Putamen (tissue), 1 donor: ENCODE measurements at regions not wholly inside any gene's neighbourhood (a gene's known extent, or its start where the extent isn't known, plus 50 kb on each side); places are given as distances from the start of the nearest gene placed in this dataset.

ENCODE experiments used
- DNase-seq: peaks from one replicate; pipeline ENCODE4 v3.0.0-alpha.2; 2016; ENCODE audit warnings: low spot score

GRCh38 chr15:77753281-77753873 lies 120.7 kb upstream of the LINGO1 start:
- peak; percentile 7 for DNase-seq

GRCh38 chr15:77749998-77750540 lies 117.4 kb upstream of the LINGO1 start:
- no peak for DNase-seq

DNA sequence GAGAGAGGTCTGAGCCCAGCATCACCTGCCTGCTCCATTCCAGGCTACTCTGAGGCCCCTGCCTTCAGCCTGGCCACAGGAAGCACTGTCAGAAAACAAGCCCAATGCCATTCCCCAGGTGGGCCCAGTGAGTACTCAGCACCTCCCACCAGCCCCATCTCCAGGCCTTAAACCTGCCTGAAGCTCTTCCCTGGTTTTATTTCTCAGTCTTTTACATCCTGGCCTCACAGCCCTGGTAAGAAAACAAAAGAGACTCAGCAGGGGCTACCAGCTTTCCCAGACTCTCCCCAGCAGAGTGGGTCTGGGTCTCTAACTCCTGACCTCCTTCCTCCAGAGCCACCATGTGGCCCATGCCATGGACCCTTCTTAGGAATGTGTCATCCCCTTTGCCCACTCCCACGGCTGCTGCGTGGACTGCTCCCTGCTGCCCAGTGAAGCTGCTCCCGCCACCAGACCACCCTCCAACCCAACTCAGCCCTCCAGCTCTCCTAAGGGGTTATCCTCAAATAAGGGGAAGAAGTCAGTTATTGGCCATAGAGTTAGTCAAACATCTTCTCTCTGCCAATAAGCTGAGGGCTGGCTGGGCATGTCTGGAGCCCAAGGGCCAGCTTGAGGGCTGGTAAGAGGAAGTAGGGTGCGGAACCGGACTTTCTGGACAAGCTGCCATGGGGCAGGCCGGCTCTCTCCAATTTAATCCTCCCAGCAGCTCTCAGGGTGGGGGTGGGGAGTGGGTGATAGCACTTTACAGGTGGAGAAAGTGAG lies 116.7 kb upstream of the LINGO1 start:
- DNase-seq = no peak

DNA sequence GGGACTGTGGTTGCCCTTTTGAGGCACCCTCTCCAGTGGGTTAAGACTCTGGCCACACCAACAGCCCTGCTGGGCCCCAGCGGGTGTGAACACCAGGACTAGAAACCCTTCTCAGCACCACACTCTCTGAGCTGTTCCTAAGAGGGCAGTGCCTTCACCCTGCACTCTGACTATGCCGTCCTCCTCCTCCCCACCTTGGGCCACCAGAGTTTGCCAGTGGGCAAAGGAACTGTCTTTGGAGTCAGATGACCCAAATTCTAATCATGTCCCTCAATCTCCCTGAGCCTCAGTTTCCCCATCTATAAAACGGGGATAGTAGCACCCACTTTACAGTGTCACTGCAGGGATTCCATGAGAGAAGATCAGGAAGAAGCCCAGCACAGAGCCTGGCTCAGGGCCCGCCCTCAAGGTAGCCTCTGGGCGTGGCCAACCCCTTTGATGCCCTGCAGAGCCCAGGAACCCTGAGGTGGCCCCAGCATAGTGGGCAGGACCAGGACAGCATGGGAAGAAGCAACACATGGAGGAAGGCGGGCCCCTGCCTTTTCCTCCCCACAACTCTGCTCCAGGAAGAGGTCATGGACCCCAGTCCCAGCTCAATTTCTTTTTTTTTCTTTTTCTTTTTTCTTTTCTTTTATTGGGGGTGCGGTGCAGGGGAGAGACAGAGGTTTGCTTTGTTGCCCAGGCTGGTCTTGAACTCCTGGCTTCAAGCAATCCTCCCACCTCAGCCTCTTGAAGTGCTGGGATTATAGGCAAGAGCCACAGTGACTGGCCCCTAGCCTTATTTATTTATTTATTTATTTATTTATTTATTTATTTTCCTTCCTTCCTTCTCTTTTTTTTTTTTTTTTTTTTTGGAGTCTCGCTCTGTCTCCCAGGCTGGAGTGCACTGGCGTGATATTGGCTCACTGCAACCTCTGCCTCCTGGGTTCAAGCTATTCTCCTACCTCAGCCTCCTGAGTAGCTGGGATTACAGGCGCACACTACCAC lies 115.7 kb upstream of the LINGO1 start:
- no peak for DNase-seq

DNA sequence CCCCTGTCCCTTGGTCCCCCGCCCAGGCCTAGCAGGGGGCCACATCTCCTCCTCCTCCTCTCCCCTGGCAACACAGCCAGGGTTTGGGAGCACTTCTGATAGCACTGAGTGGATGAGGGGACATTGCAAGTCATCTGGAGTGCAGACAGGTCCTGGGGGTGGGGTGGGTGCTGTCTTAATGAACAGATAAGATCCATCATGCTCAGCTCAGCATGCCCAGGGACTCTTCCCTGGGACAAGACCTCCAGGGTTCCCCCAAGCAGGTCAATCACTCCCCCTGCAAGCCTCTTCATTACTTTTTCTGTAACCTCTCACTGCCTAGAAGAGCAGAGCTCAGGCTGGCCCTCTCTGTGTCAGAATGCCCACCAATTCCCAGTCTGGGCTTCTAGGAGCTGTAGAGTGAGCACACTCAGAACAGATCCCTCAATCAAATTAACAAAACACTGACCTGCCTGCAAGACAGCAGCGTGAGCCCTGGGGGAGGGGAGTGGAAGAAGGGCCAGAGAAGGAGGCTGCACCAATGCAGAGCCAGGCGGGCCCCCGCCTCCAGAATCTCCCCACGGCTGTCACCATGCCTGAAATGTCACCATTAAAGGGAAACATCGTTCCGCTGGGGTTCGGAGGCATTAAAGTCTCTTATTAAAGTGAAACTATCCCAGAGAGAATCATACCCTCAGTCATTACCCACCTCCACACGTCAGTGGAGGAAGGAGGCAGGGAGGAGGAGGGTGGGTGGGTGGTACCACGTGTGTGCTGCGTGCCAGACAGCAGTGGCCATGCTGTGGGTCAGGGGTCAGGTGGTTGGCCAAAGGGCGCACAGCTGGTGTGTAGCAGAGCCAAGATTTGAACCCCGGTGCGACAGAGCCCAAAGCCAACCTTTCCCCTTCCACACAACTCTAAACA lies 114.7 kb upstream of the LINGO1 start:
- DNase-seq = no peak

GRCh38 chr15:77746254-77747174 lies 113.8 kb upstream of the LINGO1 start:
- no peak for DNase-seq

- DNase-seq = no peak
Measured at GRCh38 chr15:77744398-77744797, 111.7 kb upstream of the LINGO1 start.

GRCh38 chr15:77742570-77742969 lies 109.9 kb upstream of the LINGO1 start:
- DNase-seq = no peak

GRCh38 chr15:77742127-77742526 lies 109.4 kb upstream of the LINGO1 start:
- no peak for DNase-seq

DNA sequence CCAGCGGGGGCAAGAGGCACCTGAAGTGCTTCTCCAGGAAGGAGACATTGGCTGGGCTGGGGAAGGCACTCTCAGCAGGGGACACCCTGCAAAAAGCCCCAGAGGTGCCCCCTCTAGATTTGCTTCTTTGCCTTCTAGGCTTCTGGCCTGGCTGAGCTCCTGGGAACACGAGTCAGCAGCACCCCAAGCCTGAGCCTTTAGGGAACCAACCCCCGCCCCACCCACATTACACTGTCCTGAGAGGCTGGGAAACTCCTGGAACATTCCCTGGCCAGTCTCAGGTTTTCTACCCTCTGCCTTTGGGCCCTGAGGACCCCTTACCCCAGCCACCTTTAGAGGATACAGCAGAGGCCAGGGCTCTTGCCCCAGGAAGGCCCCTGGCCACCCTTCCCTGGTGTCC lies 108.4 kb upstream of the LINGO1 start:
- no peak for DNase-seq

GRCh38 chr15:77739591-77740378 lies 107.1 kb upstream of the LINGO1 start:
- no peak for DNase-seq

DNA sequence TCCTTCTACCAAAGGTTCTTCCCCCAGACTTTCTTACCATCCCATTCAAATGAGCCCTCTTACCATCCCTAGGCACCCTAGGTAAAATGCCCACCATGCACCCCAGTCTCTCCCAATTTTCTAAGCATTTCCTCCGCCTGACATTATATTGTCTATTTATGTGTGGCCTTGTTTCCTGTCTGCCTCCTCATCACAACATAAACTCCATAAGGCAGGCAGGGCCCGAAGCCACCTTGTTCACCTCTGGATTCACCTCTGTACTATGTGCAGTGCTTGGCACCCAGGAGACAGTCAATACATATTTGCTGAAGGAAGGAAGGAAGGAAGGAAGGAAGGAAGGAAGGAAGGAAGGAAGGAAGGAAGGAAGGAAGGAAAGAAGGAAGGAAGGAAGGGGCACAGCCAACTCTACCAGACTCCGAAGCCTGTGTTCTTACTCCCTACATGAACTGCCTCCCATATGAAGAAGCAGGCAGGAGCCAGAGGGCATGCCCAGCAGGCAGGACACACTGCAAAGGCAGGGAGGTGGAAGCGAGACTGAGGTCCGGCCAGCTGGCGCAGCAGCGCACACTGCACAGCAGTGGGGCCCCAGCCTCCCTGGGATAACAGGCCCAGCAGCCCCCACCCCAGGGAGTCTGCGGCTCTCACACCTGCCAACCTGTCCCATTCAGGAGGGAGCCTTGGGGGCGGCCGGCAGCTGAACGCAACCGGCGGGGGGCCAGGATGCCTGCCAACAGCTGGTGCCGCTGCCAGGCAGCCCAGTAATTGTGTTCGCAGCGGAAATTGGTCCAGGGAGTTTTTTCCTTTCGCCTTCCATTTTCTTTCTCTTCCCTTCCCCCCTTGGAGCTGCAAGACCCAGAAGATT lies 106.0 kb upstream of the LINGO1 start:
- no peak for DNase-seq

GRCh38 chr15:77738038-77738370 lies 105.3 kb upstream of the LINGO1 start:
- DNase-seq = no peak

DNA sequence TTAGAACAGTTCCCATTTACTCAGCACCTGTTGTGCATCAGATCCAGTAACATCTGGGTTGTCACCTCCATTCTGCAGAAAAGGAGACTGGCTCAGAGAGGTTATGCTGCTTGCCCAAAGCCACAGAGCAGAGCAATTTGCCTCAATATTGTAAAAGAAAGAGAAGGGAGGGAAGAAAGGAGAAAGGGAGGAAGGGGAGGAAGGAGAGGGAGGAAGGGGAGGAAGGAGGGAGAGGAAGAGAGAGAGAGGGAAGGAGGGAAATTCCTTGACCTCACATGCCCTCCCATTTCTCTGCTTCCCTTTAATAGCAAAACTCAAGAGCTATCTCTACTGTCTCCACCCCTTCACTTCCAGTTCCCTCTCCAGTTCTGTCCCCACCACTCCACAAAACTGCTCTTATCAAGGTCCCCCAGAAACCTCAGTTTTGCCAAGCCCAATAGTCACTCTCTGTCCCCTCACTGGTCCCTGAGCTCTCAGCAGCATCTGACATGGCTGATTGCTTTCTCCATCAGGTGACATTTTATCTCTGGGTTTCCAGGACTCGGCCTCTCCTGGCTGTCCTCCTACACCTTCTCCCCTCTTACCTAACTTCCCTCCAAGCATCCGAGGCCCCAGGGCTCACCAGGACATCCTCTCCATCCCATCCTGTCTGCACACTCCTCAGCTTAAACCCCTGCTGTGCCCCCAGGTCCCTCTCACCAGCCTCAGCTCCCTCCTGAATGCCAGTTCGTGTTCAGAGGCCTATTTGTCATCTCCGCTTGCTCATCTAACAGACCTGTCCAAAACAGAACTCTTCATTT lies 104.7 kb upstream of the LINGO1 start:
- no peak for DNase-seq

GRCh38 chr15:77734306-77734705 lies 101.6 kb upstream of the LINGO1 start:
- DNase-seq = no peak

DNA sequence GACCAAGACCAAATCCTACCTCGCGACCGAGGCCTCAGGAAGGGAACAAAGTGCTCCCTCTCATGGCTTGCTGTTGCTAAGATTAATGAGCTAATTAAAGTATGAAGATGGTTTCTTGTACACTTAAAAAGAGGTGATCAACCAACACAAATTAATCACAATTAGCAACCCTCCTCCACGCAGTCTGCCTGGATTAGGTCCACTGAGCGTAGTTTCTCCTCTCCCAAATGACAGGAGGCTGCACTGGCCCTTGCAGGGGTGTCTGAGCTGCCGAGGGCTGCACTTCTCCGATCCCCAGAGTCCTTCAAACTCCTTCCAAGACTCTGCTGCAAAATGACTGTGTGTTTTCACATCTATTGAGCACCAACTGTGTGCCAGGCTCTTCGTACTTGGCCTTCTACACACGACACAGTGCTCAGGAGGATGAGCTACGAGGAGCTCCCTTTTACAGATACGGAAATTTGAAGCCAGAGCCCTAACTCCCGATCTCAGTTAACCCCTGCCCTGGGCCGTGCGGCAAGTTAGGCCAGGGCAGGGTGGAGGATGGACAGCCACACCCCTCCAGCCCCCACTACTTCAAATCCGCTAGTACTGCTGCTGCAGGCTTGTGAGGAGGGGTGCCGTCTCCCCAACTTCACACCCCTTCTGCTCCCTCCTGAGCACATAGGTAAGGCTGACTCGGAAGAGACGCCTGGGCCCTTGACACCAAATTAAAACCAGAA lies 101.0 kb upstream of the LINGO1 start:
- DNase-seq = no peak
